Mesothelial cell of epicardium (in vitro differentiated cells): ENCODE measurements at regions not wholly inside any gene's neighbourhood (a gene's known extent, or its start where the extent isn't known, plus 50 kb on each side); places are given as distances from the start of the nearest gene placed in this dataset.

Experiments
- DNase-seq, 2 experiments: peaks; one replicate each; pipeline ENCODE4 v3.0.0; 2021; ENCODE audit warnings: low spot score in 2 of 2; ENCODE audit not compliant: unreplicated experiment in 2 of 2
- H3K27ac Mint-ChIP-seq: 2 replicates; pipeline ENCODE4 v1.8.0; 2021; ENCODE audit warnings: mixed read lengths
- H3K27me3 Mint-ChIP-seq: 2 replicates; pipeline ENCODE4 v1.8.0; 2021; ENCODE audit warnings: low read depth, mixed read lengths
- H3K36me3 Mint-ChIP-seq: 2 replicates; pipeline ENCODE4 v1.8.0; 2021; ENCODE audit warnings: mixed read lengths
- H3K4me1 Mint-ChIP-seq: 2 replicates; pipeline ENCODE4 v1.8.0; 2021; ENCODE audit warnings: mixed read lengths
- H3K4me3 Mint-ChIP-seq: 2 replicates; pipeline ENCODE4 v1.8.0; 2021; ENCODE audit warnings: mild to moderate bottlenecking, moderate library complexity, mixed read lengths
- H3K9me3 Mint-ChIP-seq: 2 replicates; pipeline ENCODE4 v1.8.0; 2021; ENCODE audit warnings: mixed read lengths
- CTCF ChIP-seq: fragments of 200-600 bp; sonication (generic); IDR thresholded peaks from one replicate; pipeline ENCODE4 v1.5.0; 2021; ENCODE audit warnings: antibody characterized with exemption; ENCODE audit not compliant: unreplicated experiment

- TF ChIP-seq CTCF: no peak
- Mint-ChIP-seq H3K27me3 (no peaks in the 10 kb centered on the region), H3K36me3 (no peaks in the 10 kb centered on the region), H3K4me1 (no peaks in the 10 kb centered on the region), H3K9me3 (peaks cover 19% of the 10 kb centered on the region), H3K4me3 (no peak overlapping the region), H3K27ac (no peak overlapping the region)
- no peak for DNase-seq
Measured at GRCh38 chr19:28027116-28027515, 1185.8 kb downstream of the UQCRFS1 start.

- Mint-ChIP-seq H3K4me1 (no peaks in the 10 kb centered on the region), H3K4me3 (no peak overlapping the region)
- no peak for DNase-seq
Measured at GRCh38 chr19:28026636-28027035, 1186.3 kb downstream of the UQCRFS1 start.

GRCh38 chr19:28024920-28025319, 1188.0 kb downstream of the UQCRFS1 start:
- Mint-ChIP-seq H3K27me3 (no peaks in the 10 kb centered on the region), H3K27ac (no peak overlapping the region), H3K4me3 (no peak overlapping the region), H3K4me1 (no peaks in the 10 kb centered on the region), H3K36me3 (no peaks in the 10 kb centered on the region), H3K9me3 (peaks cover 3% of the 10 kb centered on the region)
- DNase-seq: no peak
- no peak for TF ChIP-seq CTCF

More at GRCh38 chr19:28026636-28027035, 1186.3 kb downstream of the UQCRFS1 start:
- TF ChIP-seq CTCF: no peak
- Mint-ChIP-seq H3K36me3 (no peaks in the 10 kb centered on the region), H3K9me3 (peaks cover 15% of the 10 kb centered on the region), H3K27ac (no peak overlapping the region), H3K27me3 (no peaks in the 10 kb centered on the region)

- H3K4me1 Mint-ChIP-seq: no peaks in the 10 kb centered on the region
- H3K27me3 Mint-ChIP-seq: no peaks in the 10 kb centered on the region
- H3K36me3 Mint-ChIP-seq: no peaks in the 10 kb centered on the region
- H3K4me3 Mint-ChIP-seq: no peak overlapping the region
- TF ChIP-seq CTCF: no peak
- H3K27ac Mint-ChIP-seq: no peak overlapping the region
- no peak for DNase-seq
- no peaks in the 10 kb centered on the region for H3K9me3 Mint-ChIP-seq
Measured at GRCh38 chr19:28023064-28023463, 1189.9 kb downstream of the UQCRFS1 start.

- Mint-ChIP-seq H3K4me3 (no peak overlapping the region), H3K27ac (no peak overlapping the region), H3K9me3 (no peaks in the 10 kb centered on the region), H3K4me1 (no peaks in the 10 kb centered on the region), H3K36me3 (no peaks in the 10 kb centered on the region), H3K27me3 (no peaks in the 10 kb centered on the region)
- no peak for TF ChIP-seq CTCF
- no peak for DNase-seq
Measured at GRCh38 chr19:28022506-28022905, 1190.4 kb downstream of the UQCRFS1 start.
